HEK293 (cell line): ENCODE measurements at regions not wholly inside any gene's neighbourhood (a gene's known extent, or its start where the extent isn't known, plus 50 kb on each side); places are given as distances from the start of the nearest gene placed in this dataset.

Experiments used
- CTCF ChIA-PET: fragments of 350-600 bp; formaldehyde crosslinking; extraction: SDS; loops from one replicate; lab custom pipeline; 2021; ENCODE audit warnings: antibody characterized with exemption; lab: Yijun Ruan, JAX
- POLR2A ChIA-PET: fragments of 300-600 bp; formaldehyde crosslinking; extraction: SDS; loops from one replicate; lab custom pipeline; 2020; ENCODE audit warnings: antibody characterized with exemption, inconsistent platforms; lab: Yijun Ruan, JAX
- H3K27ac ChIP-seq: fragments of 200-500 bp; sonication (Bioruptor generic); 2 replicates; pipeline ENCODE4 v1.5.1; 2014; ENCODE audit warnings: low read depth, low read length, control low read depth, inconsistent platforms; ENCODE audit errors: extremely low read depth
- H3K36me3 ChIP-seq, 2 experiments: fragments of 200-500 bp in 1 of 2; sonication (Bioruptor generic) in 1 of 2; 1 replicate in 1 of 2; 2 replicates in 1 of 2; pipeline ENCODE4 v1.5.1; 2014 to 2017; ENCODE audit warnings: inconsistent platforms in 2 of 2, low read length in 2 of 2; ENCODE audit not compliant: control insufficient read depth in 2 of 2, insufficient read depth in 1 of 2
- H3K4me1 ChIP-seq: fragments of 200-500 bp; sonication (Bioruptor generic); 2 replicates; pipeline ENCODE4 v1.5.1; 2014; ENCODE audit warnings: mild to moderate bottlenecking, low read length, inconsistent platforms; ENCODE audit not compliant: control insufficient read depth, insufficient read depth
- H3K4me3 ChIP-seq: 2 replicates; pipeline ENCODE4 v1.5.1; 2011; ENCODE audit warnings: low read depth, mild to moderate bottlenecking, control low read depth, low read length, moderate library complexity
- H3K9me3 ChIP-seq: fragments of 200-500 bp; sonication (Bioruptor generic); 2 replicates; pipeline ENCODE4 v1.5.1; 2014; ENCODE audit warnings: low read depth, low read length, inconsistent platforms; ENCODE audit not compliant: control insufficient read depth, insufficient read depth
- PRDM1 ChIP-seq: fragments of 450-650 bp; formaldehyde crosslinking; IDR thresholded peaks from 2 replicates; pipeline ENCODE4; 2016; ENCODE audit warnings: missing biosample characterization, missing genetic modification characterization
- SALL2 ChIP-seq: fragments of 450-650 bp; formaldehyde crosslinking; IDR thresholded peaks from 2 replicates; pipeline ENCODE4 v1.5.0; 2017; ENCODE audit warnings: missing biosample characterization, mild to moderate bottlenecking, missing genetic modification characterization, borderline replicate concordance
- SETDB1 ChIP-seq: IDR thresholded peaks from one replicate; pipeline ENCODE4 v1.6.1; 2017; ENCODE audit warnings: mild to moderate bottlenecking, low read length, moderate library complexity, mixed read lengths; ENCODE audit not compliant: insufficient read length
- WT1 ChIP-seq: fragments of 450-650 bp; formaldehyde crosslinking; IDR thresholded peaks from 2 replicates; pipeline ENCODE4 v1.5.1; 2016; ENCODE audit warnings: missing biosample characterization, missing genetic modification characterization
- ZBTB8A ChIP-seq: fragments of 450-650 bp; formaldehyde crosslinking; IDR thresholded peaks from 2 replicates; pipeline ENCODE4 v1.5.1; 2016; ENCODE audit warnings: missing biosample characterization, missing genetic modification characterization
- ZFP41 ChIP-seq: fragments of 450-650 bp; formaldehyde crosslinking; IDR thresholded peaks from 2 replicates; pipeline ENCODE4 v1.5.1; 2016; ENCODE audit warnings: missing biosample characterization, missing genetic modification characterization, borderline replicate concordance
- ZFP69B ChIP-seq: fragments of 450-650 bp; formaldehyde crosslinking; IDR thresholded peaks from 2 replicates; pipeline ENCODE4 v1.5.1; 2016; ENCODE audit warnings: missing biosample characterization, missing genetic modification characterization
- ZIC2 ChIP-seq: fragments of 450-650 bp; formaldehyde crosslinking; IDR thresholded peaks from 2 replicates; pipeline ENCODE4 v1.5.1; 2016; ENCODE audit warnings: missing biosample characterization, missing genetic modification characterization
- ZNF112 ChIP-seq: fragments of 450-650 bp; formaldehyde crosslinking; IDR thresholded peaks from 2 replicates; pipeline ENCODE4 v1.5.0; 2017; ENCODE audit warnings: missing biosample characterization, missing genetic modification characterization
- ZNF140 ChIP-seq: fragments of 450-650 bp; formaldehyde crosslinking; IDR thresholded peaks from 2 replicates; pipeline ENCODE4 v1.5.1; 2016; ENCODE audit warnings: missing biosample characterization, missing genetic modification characterization
- ZNF157 ChIP-seq: fragments of 450-650 bp; formaldehyde crosslinking; IDR thresholded peaks from 2 replicates; pipeline ENCODE4 v1.5.1; 2016; ENCODE audit warnings: missing biosample characterization, missing genetic modification characterization
- ZNF174 ChIP-seq: fragments of 450-650 bp; formaldehyde crosslinking; IDR thresholded peaks from 2 replicates; pipeline ENCODE4 v1.5.0; 2017; ENCODE audit warnings: missing biosample characterization, mild to moderate bottlenecking, missing genetic modification characterization
- ZNF202 ChIP-seq: fragments of 450-650 bp; formaldehyde crosslinking; IDR thresholded peaks from 2 replicates; pipeline ENCODE4 v1.5.1; 2016; ENCODE audit warnings: missing biosample characterization, missing genetic modification characterization, borderline replicate concordance
- ZNF24 ChIP-seq: fragments of 450-650 bp; formaldehyde crosslinking; IDR thresholded peaks from 2 replicates; pipeline ENCODE4 v1.5.1; 2016; ENCODE audit warnings: missing biosample characterization, missing genetic modification characterization
- ZNF324 ChIP-seq: fragments of 450-650 bp; formaldehyde crosslinking; IDR thresholded peaks from 2 replicates; pipeline ENCODE4 v1.5.1; 2016; ENCODE audit warnings: missing biosample characterization, missing genetic modification characterization
- ZNF335 ChIP-seq: fragments of 450-650 bp; formaldehyde crosslinking; conservative IDR thresholded peaks from 2 replicates; pipeline ENCODE4 v1.5.1; 2016; ENCODE audit warnings: missing biosample characterization, missing genetic modification characterization
- ZNF354C ChIP-seq: fragments of 450-650 bp; formaldehyde crosslinking; IDR thresholded peaks from 2 replicates; pipeline ENCODE4 v1.5.1; 2016; ENCODE audit warnings: missing biosample characterization, missing genetic modification characterization, low read depth, borderline replicate concordance
- ZNF362 ChIP-seq: fragments of 450-650 bp; formaldehyde crosslinking; IDR thresholded peaks from 2 replicates; pipeline ENCODE4 v1.5.1; 2016; ENCODE audit warnings: missing biosample characterization, missing genetic modification characterization
- ZNF433 ChIP-seq: fragments of 450-650 bp; formaldehyde crosslinking; IDR thresholded peaks from 2 replicates; pipeline ENCODE4 v1.5.1; 2016; ENCODE audit warnings: missing biosample characterization, missing genetic modification characterization, low read depth
- ZNF501 ChIP-seq: fragments of 450-650 bp; formaldehyde crosslinking; IDR thresholded peaks from 2 replicates; pipeline ENCODE4 v1.5.1; 2016; ENCODE audit warnings: missing biosample characterization, missing genetic modification characterization
- ZNF529 ChIP-seq: fragments of 450-650 bp; formaldehyde crosslinking; IDR thresholded peaks from 2 replicates; pipeline ENCODE4 v1.5.1; 2017; ENCODE audit warnings: missing genetic modification characterization, missing biosample characterization; ENCODE audit not compliant: insufficient replicate concordance
- ZNF549 ChIP-seq: fragments of 450-650 bp; IDR thresholded peaks from 2 replicates; pipeline ENCODE4 v1.5.1; 2018; ENCODE audit warnings: missing biosample characterization, missing genetic modification characterization, mild to moderate bottlenecking, inconsistent platforms, moderate library complexity
- ZNF560 ChIP-seq: fragments of 450-650 bp; formaldehyde crosslinking; IDR thresholded peaks from 2 replicates; pipeline ENCODE4 v1.5.1; 2017; ENCODE audit warnings: missing biosample characterization, missing genetic modification characterization, borderline replicate concordance
- ZNF580 ChIP-seq: fragments of 450-650 bp; formaldehyde crosslinking; IDR thresholded peaks from 2 replicates; pipeline ENCODE4 v1.5.1; 2016; ENCODE audit warnings: missing biosample characterization, missing genetic modification characterization
- ZNF610 ChIP-seq: fragments of 450-650 bp; formaldehyde crosslinking; IDR thresholded peaks from 2 replicates; pipeline ENCODE4 v1.5.1; 2016; ENCODE audit warnings: missing biosample characterization, missing genetic modification characterization, borderline replicate concordance
- ZNF654 ChIP-seq: fragments of 450-650 bp; formaldehyde crosslinking; IDR thresholded peaks from 2 replicates; pipeline ENCODE4 v1.5.1; 2016; ENCODE audit warnings: low read depth, missing biosample characterization, missing genetic modification characterization
- TF ChIP-seq, protein P1 (sequence below): fragments of 450-650 bp; formaldehyde crosslinking; IDR thresholded peaks from 2 replicates; pipeline ENCODE4 v1.5.1; 2016; ENCODE audit warnings: missing biosample characterization, missing genetic modification characterization, borderline replicate concordance

DNA sequence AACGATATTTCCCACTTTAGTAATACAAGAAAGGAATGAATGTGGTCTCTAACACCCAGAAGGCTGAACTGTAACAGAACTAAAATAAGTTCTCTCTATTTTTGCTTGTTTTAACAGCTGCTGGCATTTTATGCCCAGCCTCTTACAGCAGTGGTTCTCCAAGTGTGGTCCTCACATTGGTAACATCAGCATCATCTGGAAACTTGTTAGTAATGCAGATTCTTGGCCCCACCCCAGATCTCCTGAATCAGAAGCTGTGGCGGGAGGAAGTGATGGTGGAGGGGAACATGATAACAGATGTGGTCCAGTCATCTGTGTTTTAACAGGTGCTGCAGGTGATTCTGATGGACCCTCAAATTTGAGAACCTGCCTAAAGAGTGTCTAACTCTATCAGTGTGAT, 170.1 kb downstream of the TMEM26 start:
- Histone ChIP-seq H3K4me1 (no peaks in the 10 kb centered on the region), H3K4me3 (no peak overlapping the region), H3K27ac (no peak overlapping the region)
- TF ChIP-seq ZNF549 (tag by site-specific recombination) (no peak), SETDB1 (no peak), ZNF335 (no peak), SALL2 (tag by site-specific recombination) (no peak), ZFP69B (tag by site-specific recombination) (no peak), ZNF529 (tag by site-specific recombination) (no peak), ZNF610 (tag by site-specific recombination) (no peak), ZIC2 (tag by site-specific recombination) (no peak), WT1 (tag by site-specific recombination) (no peak), ZNF362 (tag by site-specific recombination) (no peak), ZNF433 (tag by site-specific recombination) (no peak), ZFP41 (tag by site-specific recombination) (no peak), ZNF560 (tag by site-specific recombination) (no peak)
- TF ChIP-seq, all 188 proteins: peak for 0
- no peaks in the 10 kb centered on the region for H3K36me3 ChIP-seq
- CTCF ChIA-PET = interaction anchor here (0.5 to 1.0 kb wide), 3 partner anchors 143 to 243 kb away, joined by 3 to 4 read pairs (median 4); no protein-coding TSS in a partner anchor
- POLR2A ChIA-PET = no interaction called here
- no peaks in the 10 kb centered on the region for H3K9me3 ChIP-seq

GRCh38 chr10:61280303-61280702, 172.9 kb downstream of the TMEM26 start:
- Histone ChIP-seq H3K27ac (no peak overlapping the region), H3K4me1 (no peaks in the 10 kb centered on the region), H3K36me3 (no peaks in the 10 kb centered on the region), H3K4me3 (no peak overlapping the region), H3K9me3 (no peaks in the 10 kb centered on the region)
- ChIA-PET CTCF (interaction anchor here (0.7 kb wide), 1 partner anchor 146 kb away, joined by 3 read pairs; no protein-coding TSS in a partner anchor), POLR2A (no interaction called here)
- TF ChIP-seq ZNF140 (tag by site-specific recombination) (no peak), ZNF654 (tag by site-specific recombination) (no peak), ZNF324 (tag by site-specific recombination) (no peak), ZNF24 (no peak), ZNF580 (tag by site-specific recombination) (no peak), ZNF174 (no peak), ZNF157 (tag by site-specific recombination) (no peak)

DNA sequence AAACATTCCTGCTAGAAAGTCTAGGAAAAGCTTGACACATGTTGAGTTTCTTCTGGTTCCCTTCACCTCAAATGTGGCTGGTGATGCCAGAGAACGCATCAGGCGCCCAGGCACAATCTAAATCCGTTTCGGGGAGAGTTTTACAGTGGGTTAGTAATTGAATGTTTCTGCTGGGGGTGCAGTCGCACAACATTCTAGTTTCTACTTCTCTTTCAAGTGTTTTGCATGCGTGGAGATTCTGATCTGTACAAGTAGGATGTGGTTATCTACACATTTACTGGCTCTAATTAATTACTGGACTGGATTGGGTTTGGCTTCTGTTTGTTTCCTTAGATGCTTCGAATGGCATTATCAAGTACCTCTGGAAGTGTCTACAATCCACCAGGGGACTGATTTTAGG, 173.8 kb downstream of the TMEM26 start:
- H3K4me1 ChIP-seq = no peaks in the 10 kb centered on the region
- no peak for TF ChIP-seq ZNF354C
- TF ChIP-seq ZNF501 = no peak
- TF ChIP-seq PRDM1 (tag by site-specific recombination) = no peak
- no peak for TF ChIP-seq ZBTB8A (tag by site-specific recombination)
- no peak for TF ChIP-seq ZNF202 (tag by site-specific recombination)
- TF ChIP-seq ZNF112 (tag by site-specific recombination) = no peak
- TF ChIP-seq, protein P1, sequence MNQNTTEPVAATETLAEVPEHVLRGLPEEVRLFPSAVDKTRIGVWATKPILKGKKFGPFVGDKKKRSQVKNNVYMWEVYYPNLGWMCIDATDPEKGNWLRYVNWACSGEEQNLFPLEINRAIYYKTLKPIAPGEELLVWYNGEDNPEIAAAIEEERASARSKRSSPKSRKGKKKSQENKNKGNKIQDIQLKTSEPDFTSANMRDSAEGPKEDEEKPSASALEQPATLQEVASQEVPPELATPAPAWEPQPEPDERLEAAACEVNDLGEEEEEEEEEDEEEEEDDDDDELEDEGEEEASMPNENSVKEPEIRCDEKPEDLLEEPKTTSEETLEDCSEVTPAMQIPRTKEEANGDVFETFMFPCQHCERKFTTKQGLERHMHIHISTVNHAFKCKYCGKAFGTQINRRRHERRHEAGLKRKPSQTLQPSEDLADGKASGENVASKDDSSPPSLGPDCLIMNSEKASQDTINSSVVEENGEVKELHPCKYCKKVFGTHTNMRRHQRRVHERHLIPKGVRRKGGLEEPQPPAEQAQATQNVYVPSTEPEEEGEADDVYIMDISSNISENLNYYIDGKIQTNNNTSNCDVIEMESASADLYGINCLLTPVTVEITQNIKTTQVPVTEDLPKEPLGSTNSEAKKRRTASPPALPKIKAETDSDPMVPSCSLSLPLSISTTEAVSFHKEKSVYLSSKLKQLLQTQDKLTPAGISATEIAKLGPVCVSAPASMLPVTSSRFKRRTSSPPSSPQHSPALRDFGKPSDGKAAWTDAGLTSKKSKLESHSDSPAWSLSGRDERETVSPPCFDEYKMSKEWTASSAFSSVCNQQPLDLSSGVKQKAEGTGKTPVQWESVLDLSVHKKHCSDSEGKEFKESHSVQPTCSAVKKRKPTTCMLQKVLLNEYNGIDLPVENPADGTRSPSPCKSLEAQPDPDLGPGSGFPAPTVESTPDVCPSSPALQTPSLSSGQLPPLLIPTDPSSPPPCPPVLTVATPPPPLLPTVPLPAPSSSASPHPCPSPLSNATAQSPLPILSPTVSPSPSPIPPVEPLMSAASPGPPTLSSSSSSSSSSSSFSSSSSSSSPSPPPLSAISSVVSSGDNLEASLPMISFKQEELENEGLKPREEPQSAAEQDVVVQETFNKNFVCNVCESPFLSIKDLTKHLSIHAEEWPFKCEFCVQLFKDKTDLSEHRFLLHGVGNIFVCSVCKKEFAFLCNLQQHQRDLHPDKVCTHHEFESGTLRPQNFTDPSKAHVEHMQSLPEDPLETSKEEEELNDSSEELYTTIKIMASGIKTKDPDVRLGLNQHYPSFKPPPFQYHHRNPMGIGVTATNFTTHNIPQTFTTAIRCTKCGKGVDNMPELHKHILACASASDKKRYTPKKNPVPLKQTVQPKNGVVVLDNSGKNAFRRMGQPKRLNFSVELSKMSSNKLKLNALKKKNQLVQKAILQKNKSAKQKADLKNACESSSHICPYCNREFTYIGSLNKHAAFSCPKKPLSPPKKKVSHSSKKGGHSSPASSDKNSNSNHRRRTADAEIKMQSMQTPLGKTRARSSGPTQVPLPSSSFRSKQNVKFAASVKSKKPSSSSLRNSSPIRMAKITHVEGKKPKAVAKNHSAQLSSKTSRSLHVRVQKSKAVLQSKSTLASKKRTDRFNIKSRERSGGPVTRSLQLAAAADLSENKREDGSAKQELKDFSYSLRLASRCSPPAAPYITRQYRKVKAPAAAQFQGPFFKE (tag by site-specific recombination) = no peak
- no peaks in the 10 kb centered on the region for H3K36me3 ChIP-seq
- H3K27ac ChIP-seq = no peak overlapping the region
- ChIA-PET POLR2A (no interaction called here), CTCF (interaction anchor here (0.7 kb wide), 1 partner anchor 8 kb away, joined by 4 read pairs; no protein-coding TSS in a partner anchor)
- no peak overlapping the region for H3K4me3 ChIP-seq
- H3K9me3 ChIP-seq = no peaks in the 10 kb centered on the region
